Adrenal gland (tissue), 9 donors: ENCODE measurements at regions not wholly inside any gene's neighbourhood (a gene's known extent, or its start where the extent isn't known, plus 50 kb on each side); places are given as distances from the start of the nearest gene placed in this dataset.
"Not testable (repeated sequence)": the region's sequence is repeated elsewhere in the genome, so short reads cannot be mapped to it uniquely, and the experiment has no call there.

Source experiments
- DNase-seq, 7 donors: peaks; one replicate each; pipeline ENCODE4 v3.0.0-alpha.2; 2019 to 2020
- H3K27ac ChIP-seq, 5 donors: fragments of 200-600 bp; sonication (generic) in 4 of 5; 1 replicate in 3 of 5; 2 replicates in 2 of 5; pipeline versions ENCODE4 v1.5.1 to v1.8.0; 2016 to 2020; ENCODE audit warnings: mild to moderate bottlenecking in 1 of 5
- H3K27me3 ChIP-seq: fragments of 200-600 bp; 2 replicates; pipeline ENCODE4 v1.8.0; 2021
- H3K36me3 ChIP-seq, 2 donors: fragments of 200-600 bp; replicated peaks in 1 of 2; 1 replicate in 1 of 2; 2 replicates in 1 of 2; pipeline versions ENCODE4 v1.5.1 to v1.8.0; 2018 to 2022
- H3K4me1 ChIP-seq, 2 donors: fragments of 200-600 bp; replicated peaks in 1 of 2; 1 replicate in 1 of 2; 2 replicates in 1 of 2; pipeline versions ENCODE4 v1.5.1 to v1.8.0; 2018 to 2021
- H3K4me3 ChIP-seq, 4 donors: fragments of 200-600 bp; sonication (generic) in 3 of 4; one replicate each; pipeline ENCODE4 v1.5.1; 2016 to 2018
- H3K9me3 ChIP-seq, 3 donors: fragments of 200-600 bp; sonication (generic) in 1 of 3; replicated peaks in 1 of 3; 1 replicate in 2 of 3; 2 replicates in 1 of 3; pipeline versions ENCODE4 v1.5.1 to v1.8.0; 2016 to 2021
- POLR2A ChIP-seq, 2 donors: fragments of 450-650 bp; IDR thresholded peaks; one replicate each; pipeline ENCODE4 v1.6.1; 2017; ENCODE audit warnings: antibody characterized with exemption in 2 of 2, mild to moderate bottlenecking in 2 of 2, moderate library complexity in 1 of 2
- WGBS, 4 donors: extraction: QIAGEN DNeasy Blood & Tissue Kit in 2 of 4; methylation state at CpG; one replicate each; pipeline versions ENCODE4 v1.1.5 to v1.1.7; 2013 to 2017; 5-methylcytosine and 5-hydroxymethylcytosine counted together
- intact Hi-C, 2 donors: fragments of 100-400 bp; cut with DNase I; formaldehyde crosslinking; loops; one replicate each; pipeline versions ENCODE4 v1.14.1 to v1.15.0; 2022 to 2023
- TF ChIP-seq, protein P1 (sequence below), 6 experiments: fragments of 450-650 bp in 4 of 6; fragments of 200-600 bp in 2 of 6; sonication (generic) in 1 of 6; IDR thresholded peaks; 1 replicate in 5 of 6; 2 replicates in 1 of 6; pipeline versions ENCODE4 v1.5.1 to v1.8.0; 2016 to 2021; ENCODE audit warnings: antibody characterized with exemption in 6 of 6, mild to moderate bottlenecking in 2 of 6, moderate library complexity in 1 of 6
- donor health status: healthy with polysubstance abuse.
- donor health status: Bipolar disorder and iron deficiency.
- donor health status: DM: yes; HTN: yes; CAD: no.
- donor health status: DM: no; HTN: no; CAD: no.
- donor health status: DM: no; HTN: no; CAD: no.

DNA sequence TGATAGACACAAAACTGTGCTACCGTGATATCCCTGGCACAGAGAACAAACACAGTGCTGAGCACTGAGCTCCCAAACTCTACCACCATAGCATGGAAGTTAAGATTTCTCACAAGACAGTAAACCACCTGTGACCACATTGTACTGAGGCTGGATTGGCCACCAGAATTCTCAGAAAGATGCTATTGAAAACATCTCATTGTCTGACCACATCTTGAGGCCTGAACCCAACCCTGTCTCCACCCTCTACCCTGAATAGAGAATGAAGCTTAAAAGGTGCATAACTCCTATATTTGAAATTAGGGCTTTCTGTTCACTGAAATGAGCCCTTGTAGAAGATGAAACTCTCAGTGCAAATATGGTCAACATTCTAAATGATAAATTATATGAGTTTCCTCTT lies 281.3 kb upstream of the NPAP1 start:
- Histone ChIP-seq H3K4me3 (no peak overlapping the region), H3K27me3 (no peaks in the 10 kb centered on the region), H3K27ac (no peak overlapping the region), H3K9me3 (no peaks in the 10 kb centered on the region), H3K36me3 (no peaks in the 10 kb centered on the region), H3K4me1 (no peaks in the 10 kb centered on the region)
- WGBS, 4 donors = 75 to 83% (median 81%) methylated on average over 1 of the region's 1 CpG
- TF ChIP-seq, protein P1, sequence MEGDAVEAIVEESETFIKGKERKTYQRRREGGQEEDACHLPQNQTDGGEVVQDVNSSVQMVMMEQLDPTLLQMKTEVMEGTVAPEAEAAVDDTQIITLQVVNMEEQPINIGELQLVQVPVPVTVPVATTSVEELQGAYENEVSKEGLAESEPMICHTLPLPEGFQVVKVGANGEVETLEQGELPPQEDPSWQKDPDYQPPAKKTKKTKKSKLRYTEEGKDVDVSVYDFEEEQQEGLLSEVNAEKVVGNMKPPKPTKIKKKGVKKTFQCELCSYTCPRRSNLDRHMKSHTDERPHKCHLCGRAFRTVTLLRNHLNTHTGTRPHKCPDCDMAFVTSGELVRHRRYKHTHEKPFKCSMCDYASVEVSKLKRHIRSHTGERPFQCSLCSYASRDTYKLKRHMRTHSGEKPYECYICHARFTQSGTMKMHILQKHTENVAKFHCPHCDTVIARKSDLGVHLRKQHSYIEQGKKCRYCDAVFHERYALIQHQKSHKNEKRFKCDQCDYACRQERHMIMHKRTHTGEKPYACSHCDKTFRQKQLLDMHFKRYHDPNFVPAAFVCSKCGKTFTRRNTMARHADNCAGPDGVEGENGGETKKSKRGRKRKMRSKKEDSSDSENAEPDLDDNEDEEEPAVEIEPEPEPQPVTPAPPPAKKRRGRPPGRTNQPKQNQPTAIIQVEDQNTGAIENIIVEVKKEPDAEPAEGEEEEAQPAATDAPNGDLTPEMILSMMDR (IDR thresholded peaks at IDR 0.05) = no peak
- no peak for TF ChIP-seq POLR2A (IDR thresholded peaks at IDR 0.05)
- intact Hi-C loops = no loop called here
- no peak for DNase-seq

DNA sequence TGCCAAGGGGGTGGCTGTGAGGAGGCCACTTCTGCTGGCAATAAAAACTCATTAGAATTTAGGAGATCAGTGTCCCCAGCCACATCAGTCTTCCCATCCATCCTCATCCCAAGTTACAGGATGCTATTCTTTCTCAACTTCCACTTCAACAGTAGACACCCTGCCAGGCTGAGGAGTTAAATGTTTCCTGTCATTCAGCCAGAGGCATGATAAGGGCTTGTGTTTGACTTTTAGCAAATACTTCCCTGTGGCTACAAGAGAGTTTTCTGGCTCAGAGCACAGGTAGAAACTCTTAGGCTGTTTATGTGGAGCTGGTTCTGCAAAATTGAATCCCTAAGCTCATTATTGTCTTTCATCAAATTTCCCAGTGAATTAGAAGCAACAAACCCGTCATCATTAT lies 262.9 kb upstream of the NPAP1 start:
- DNase-seq, H3K27ac ChIP-seq, H3K27me3 ChIP-seq, intact Hi-C loops, H3K9me3 ChIP-seq, H3K4me3 ChIP-seq, H3K36me3 ChIP-seq, H3K4me1 ChIP-seq: not testable (repeated sequence)
- 47 to 75% (median 63%) methylated on average over 1 of the region's 1 CpG for WGBS, 4 donors

DNA sequence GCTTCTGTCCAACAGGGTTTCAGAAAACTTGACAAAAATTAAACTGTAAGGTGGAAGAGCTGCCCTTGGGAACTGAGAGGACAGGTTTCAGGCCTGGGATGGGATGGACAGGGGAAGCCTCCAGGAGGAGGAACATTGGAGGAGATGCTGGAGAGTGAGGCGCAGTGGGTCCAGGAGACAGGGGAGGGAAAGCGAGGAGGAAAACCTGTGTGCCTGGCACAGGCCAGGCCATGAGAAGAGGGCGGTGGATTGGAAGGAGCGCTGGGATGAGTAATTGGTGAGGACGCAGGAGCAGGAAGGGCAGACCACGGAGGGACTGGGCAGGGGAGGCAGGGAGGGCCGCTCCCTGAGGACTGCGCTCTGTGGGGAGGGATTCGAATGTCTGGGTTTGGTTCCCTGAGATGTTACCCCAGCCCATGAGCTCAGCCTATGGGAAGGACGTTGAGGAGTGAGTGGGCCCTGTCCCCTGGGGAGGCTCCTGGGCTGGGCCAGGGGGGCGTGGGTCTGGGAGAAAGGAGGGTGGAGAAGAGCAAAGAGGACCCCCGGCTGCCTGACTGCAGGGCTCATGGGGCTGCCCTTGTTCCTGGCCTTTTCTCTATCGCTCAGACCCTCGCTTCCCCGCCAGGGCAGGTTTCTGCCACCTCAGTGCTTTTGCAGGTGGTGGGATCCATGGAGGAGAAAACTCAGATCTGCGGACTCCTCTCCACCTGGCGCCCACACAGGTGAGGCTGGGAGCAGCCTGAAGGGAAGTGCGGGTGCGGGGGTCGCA lies 249.1 kb upstream of the NPAP1 start:
- H3K9me3 ChIP-seq, H3K27me3 ChIP-seq, H3K4me3 ChIP-seq, H3K4me1 ChIP-seq, DNase-seq, H3K36me3 ChIP-seq, intact Hi-C loops, H3K27ac ChIP-seq: not testable (repeated sequence)
- 44 to 76% (median 58%) methylated on average over 17 to 20 of the region's 20 CpGs for WGBS, 4 donors

DNA sequence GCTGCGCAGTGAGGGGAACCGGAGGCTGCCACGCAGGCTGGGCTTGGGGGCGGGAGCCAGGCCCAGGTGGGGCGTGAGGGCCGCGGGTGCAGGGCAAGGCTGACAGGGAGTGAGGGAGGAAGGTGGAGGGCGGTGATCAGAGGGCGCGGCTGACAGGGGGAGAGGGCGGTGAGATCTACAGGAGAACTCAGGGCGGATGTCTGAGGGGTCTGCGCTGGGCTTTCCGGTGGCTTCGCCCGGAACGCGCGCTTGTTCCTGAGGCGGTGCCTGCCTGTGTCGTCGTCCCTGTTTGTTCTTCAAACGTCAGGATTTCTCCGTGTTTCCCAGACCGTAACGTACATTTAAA lies 248.5 kb upstream of the NPAP1 start:
- intact Hi-C loops, H3K4me3 ChIP-seq, DNase-seq, H3K9me3 ChIP-seq, H3K36me3 ChIP-seq, H3K27ac ChIP-seq, H3K27me3 ChIP-seq, H3K4me1 ChIP-seq: not testable (repeated sequence)
- WGBS, 4 donors = 15 to 30% (median 24%) methylated on average over 12 to 23 of the region's 26 CpGs

DNA sequence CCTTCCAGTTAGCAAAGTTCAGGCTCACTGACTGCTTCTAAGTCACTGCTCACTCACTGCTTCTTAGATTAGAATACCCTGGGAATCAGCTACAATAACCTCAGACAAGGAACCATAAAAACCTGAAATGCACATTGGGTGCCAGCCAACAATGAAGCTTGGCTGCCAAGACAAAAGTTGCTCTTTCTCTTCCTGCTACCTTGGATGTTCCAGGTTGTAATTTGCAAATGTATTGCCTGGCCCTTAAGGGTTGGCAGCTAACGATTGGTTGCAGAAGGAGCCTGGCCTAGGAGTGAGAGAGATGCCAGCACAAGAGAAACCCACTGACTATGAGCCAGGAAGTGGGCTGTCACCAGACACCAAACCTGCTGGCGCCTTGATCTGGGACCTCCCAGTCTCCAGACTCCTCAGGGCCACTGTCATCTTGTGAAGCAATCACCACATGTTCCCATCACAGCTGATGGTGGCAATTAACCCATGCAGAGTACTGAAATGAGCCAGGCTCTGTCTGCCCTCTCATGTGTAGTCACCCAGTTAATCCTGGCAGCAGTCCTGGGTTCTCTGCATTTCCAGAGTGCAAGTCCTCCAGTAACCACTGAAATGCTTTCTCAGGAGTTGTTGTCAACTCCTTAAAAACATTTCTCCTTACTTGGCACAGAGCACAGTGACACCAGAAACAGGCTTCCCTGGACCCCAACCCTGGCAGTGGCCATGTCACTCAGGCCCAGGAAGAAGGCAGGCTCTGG lies 240.3 kb upstream of the NPAP1 start:
- H3K4me1 ChIP-seq, intact Hi-C loops, H3K27ac ChIP-seq, DNase-seq, H3K27me3 ChIP-seq, H3K4me3 ChIP-seq, H3K9me3 ChIP-seq, H3K36me3 ChIP-seq: not testable (repeated sequence)
- WGBS, 4 donors = 60 to 75% (median 68%) methylated on average over 1 to 2 of the region's 2 CpGs

DNA sequence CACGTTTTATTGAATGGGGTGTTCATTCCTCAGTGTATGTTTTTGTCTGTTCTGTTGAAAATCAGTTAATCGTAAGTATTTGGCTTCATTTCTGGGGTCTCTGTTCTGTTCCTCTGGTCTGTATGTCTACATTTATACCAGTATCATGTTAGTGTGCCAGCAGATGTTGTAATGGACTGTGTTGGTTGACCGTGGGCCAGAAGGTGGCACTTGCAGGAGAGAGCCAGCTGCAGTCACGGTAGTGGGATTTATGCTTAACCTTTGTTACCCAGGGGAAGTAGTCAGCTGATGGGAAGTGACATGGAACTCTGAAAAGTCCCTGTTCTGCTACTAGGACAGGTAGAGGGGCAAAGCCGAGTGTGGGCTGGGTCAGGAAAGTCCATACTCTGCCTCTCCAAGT lies 238.3 kb upstream of the NPAP1 start:
- intact Hi-C loops, H3K4me1 ChIP-seq, H3K27ac ChIP-seq, DNase-seq, H3K27me3 ChIP-seq, H3K4me3 ChIP-seq, H3K36me3 ChIP-seq, H3K9me3 ChIP-seq: not testable (repeated sequence)
- 44 to 71% (median 50%) methylated on average over 2 to 5 of the region's 5 CpGs for WGBS, 4 donors

DNA sequence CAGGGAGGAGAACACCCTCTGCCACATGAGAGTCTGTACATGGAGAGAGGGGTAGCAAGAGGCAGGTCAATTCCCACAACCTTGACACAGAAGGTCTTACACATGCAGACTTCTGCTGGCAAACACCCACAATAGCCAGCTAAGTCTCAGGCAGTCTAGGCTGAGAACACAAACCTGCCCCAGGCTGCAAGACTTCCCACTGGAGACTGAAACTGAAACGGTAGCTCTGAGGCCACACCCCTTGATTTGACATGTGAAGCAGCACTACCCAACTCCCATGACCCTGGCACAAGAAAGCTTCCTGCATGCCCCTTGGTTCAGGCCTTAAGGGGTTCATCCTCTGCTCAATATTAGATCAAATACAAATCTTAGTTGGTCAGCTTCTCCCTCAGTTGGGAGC lies 237.8 kb upstream of the NPAP1 start:
- H3K27me3 ChIP-seq, intact Hi-C loops, H3K4me1 ChIP-seq, H3K27ac ChIP-seq, H3K4me3 ChIP-seq, DNase-seq, H3K36me3 ChIP-seq, H3K9me3 ChIP-seq: not testable (repeated sequence)
- 30 to 36% methylated on average over 1 of the region's 1 CpG; no CpG with 5 or more reads in 2 of the 4 donors for whole genome bisulfite sequencing, 4 donors

DNA sequence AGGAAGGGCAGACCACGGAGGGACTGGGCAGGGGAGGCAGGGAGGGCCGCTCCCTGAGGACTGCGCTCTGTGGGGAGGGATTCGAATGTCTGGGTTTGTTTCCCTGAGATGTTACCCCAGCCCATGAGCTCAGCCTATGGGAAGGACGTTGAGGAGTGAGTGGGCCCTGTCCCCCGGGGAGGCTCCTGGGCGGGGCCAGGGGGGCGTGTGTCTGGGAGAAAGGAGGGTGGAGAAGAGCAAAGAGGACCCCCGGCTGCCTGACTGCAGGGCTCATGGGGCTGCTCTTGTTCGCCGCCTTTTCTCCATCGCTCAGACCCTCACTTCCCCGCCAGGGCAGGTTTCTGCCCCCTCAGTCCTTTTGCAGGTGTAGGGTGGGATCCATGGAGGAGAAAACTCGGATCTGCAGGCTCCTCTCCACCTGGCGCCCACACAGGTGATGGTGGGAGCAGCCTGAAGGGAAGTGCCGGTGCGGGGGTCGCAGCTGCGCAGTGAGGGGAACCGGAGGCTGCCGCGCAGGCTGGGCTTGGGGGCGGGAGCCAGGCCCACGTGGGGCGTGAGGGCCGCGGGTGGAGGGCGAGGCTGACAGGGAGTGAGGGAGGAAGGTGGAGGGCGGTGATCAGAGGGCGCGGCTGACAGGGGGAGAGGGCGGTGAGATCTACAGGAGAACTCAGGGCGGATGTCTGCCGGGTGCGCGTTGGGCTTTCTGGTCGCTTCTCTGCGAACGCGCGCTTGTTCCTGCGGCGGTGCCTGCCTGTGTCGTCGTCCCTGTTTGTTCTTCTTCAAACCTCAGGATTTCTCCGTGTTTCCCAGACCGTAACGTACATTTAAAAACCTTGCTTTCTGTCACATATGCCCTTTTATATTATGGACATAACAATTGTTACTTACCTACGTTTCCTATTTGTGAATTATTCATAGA lies 198.2 kb upstream of the NPAP1 start:
- H3K4me3 ChIP-seq, H3K36me3 ChIP-seq, H3K4me1 ChIP-seq, H3K27ac ChIP-seq, intact Hi-C loops, H3K27me3 ChIP-seq, H3K9me3 ChIP-seq, DNase-seq: not testable (repeated sequence)
- 26 to 50% (median 41%) methylated on average over 23 to 35 of the region's 49 CpGs for WGBS, 4 donors

DNA sequence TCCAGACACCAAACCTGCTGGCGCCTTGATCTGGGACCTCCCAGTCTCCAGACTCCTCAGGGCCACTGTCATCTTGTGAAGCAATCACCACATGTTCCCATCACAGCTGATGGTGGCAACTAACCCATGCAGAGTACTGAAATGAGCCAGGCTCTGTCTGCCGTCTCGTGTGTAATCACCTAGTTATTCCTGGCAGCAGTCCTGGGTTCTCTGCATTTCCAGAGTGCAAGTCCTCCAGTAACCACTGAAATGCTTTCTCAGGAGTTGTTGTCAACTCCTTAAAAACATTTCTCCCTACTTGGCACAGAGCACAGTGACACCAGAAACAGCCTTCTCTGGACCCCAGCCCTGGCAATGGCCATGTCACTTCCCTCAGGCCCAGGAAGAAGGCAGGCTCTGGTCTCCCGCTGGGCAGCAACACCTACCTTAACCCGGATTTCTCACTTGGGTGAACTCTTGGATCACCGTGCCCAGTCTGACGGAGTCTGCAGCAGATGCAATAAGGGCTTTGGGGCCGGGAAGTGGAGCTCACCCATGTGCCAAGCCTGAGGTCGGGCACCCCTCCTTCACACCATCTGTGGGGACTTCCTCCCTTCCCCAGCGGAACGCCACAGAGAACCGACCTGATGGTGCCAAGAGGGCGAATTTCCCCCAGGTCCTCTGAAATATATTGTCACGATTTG lies 189.5 kb upstream of the NPAP1 start:
- intact Hi-C loops, H3K9me3 ChIP-seq, H3K27ac ChIP-seq: not testable (repeated sequence)

More for the DNA sequence above, 189.5 kb upstream of the NPAP1 start:
- not testable (repeated sequence) for H3K4me3 ChIP-seq, H3K4me1 ChIP-seq, DNase-seq, H3K36me3 ChIP-seq, H3K27me3 ChIP-seq
- WGBS, 4 donors = 75 to 80% (median 79%) methylated on average over 10 to 14 of the region's 14 CpGs
